ENCODE measurements at regions not wholly inside any gene's neighbourhood (a gene's known extent, or its start where the extent isn't known, plus 50 kb on each side); places are given as distances from the start of the nearest gene placed in this dataset.

- no peak overlapping the region for H3K27ac ChIP-seq
- H3K4me1 ChIP-seq: no peaks in the 10 kb centered on the region
- intact Hi-C loops (cut with DNase I): no loop called here
- H3K27me3 ChIP-seq: no peaks in the 10 kb centered on the region
- DNase-seq: no peak
- no peaks in the 10 kb centered on the region for H3K9me3 ChIP-seq
- H3K4me3 ChIP-seq (replicated peaks in 1 of 3): no peak overlapping the region
- TF ChIP-seq POLR2A (IDR thresholded peaks at IDR 0.05) (no peak), CTCF (IDR thresholded peaks at IDR 0.05) (no peak)
- WGBS, 2 donors: 75 to 87% methylated on average over 1 of the region's 1 CpG
- H3K36me3 ChIP-seq: no peaks in the 10 kb centered on the region
Observed at GRCh38 chr4:178070163-178070562, 627.9 kb upstream of the AGA start.

- Histone ChIP-seq H3K27me3 (no peaks in the 10 kb centered on the region), H3K9me3 (no peaks in the 10 kb centered on the region), H3K4me3 (replicated peaks in 1 of 3) (no peak overlapping the region), H3K27ac (no peak overlapping the region), H3K36me3 (no peaks in the 10 kb centered on the region), H3K4me1 (no peaks in the 10 kb centered on the region)
- WGBS, 2 donors: 43 to 70% methylated on average over 1 of the region's 1 CpG
- intact Hi-C loops (cut with DNase I): no loop called here
- no peak for DNase-seq
- TF ChIP-seq POLR2A (IDR thresholded peaks at IDR 0.05) (no peak), CTCF (IDR thresholded peaks at IDR 0.05) (no peak)
Observed at GRCh38 chr4:178080312-178080711, 638.1 kb upstream of the AGA start.

- no peaks in the 10 kb centered on the region for H3K4me1 ChIP-seq
- DNase-seq: no peak
- H3K4me3 ChIP-seq (replicated peaks in 1 of 3): no peak overlapping the region
- H3K9me3 ChIP-seq: no peaks in the 10 kb centered on the region
- no peaks in the 10 kb centered on the region for H3K36me3 ChIP-seq
- TF ChIP-seq CTCF (IDR thresholded peaks at IDR 0.05) (no peak), POLR2A (IDR thresholded peaks at IDR 0.05) (no peak)
- intact Hi-C loops (cut with DNase I): no loop called here
- WGBS, 2 donors: 68 to 76% methylated on average over 2 of the region's 2 CpGs
- H3K27me3 ChIP-seq: no peaks in the 10 kb centered on the region
- H3K27ac ChIP-seq: no peak overlapping the region
Observed at GRCh38 chr4:178081176-178081575, 638.9 kb upstream of the AGA start.

- TF ChIP-seq POLR2A (IDR thresholded peaks at IDR 0.05) (no peak), CTCF (IDR thresholded peaks at IDR 0.05) (no peak)
- intact Hi-C loops (cut with DNase I): no loop called here
- no peak for DNase-seq
- Histone ChIP-seq H3K9me3 (no peaks in the 10 kb centered on the region), H3K36me3 (no peaks in the 10 kb centered on the region), H3K27me3 (no peaks in the 10 kb centered on the region), H3K27ac (no peak overlapping the region), H3K4me3 (replicated peaks in 1 of 3) (no peak overlapping the region), H3K4me1 (no peaks in the 10 kb centered on the region)
- 85 to 89% methylated on average over 3 of the region's 3 CpGs for WGBS, 2 donors
Observed at GRCh38 chr4:178081896-178082295, 639.7 kb upstream of the AGA start.

- no peak overlapping the region for H3K4me3 ChIP-seq (replicated peaks in 1 of 3)
- DNase-seq: no peak
- no peak overlapping the region for H3K27ac ChIP-seq
- TF ChIP-seq CTCF (IDR thresholded peaks at IDR 0.05): no peak
- no peaks in the 10 kb centered on the region for H3K27me3 ChIP-seq
- H3K36me3 ChIP-seq: no peaks in the 10 kb centered on the region
- 96 to 97% methylated on average over 1 of the region's 1 CpG for WGBS, 2 donors
- H3K4me1 ChIP-seq: no peaks in the 10 kb centered on the region
- H3K9me3 ChIP-seq: no peaks in the 10 kb centered on the region
- intact Hi-C loops (cut with DNase I): no loop called here
Observed at GRCh38 chr4:178082906-178083305, 640.7 kb upstream of the AGA start.
